SKM-1 treated with dmso at 0.1 percent for 144 hours (cell line): ENCODE measurements at regions not wholly inside any gene's neighbourhood (a gene's known extent, or its start where the extent isn't known, plus 50 kb on each side); places are given as distances from the start of the nearest gene placed in this dataset.

Experiments
- DNase-seq: peaks from one replicate; lab custom pipeline; 2025; ENCODE audit not compliant: unreplicated experiment; lab: John Stamatoyannopoulos, UW

- no peak for DNase-seq
These were observed 200.2 kb downstream of the RPLP1 start for GRCh38 chr15:69652751-69653305.

GRCh38 chr15:69653306-69653705, 200.7 kb downstream of the RPLP1 start:
- no peak for DNase-seq

GRCh38 chr15:69653846-69654245, 201.2 kb downstream of the RPLP1 start:
- DNase-seq, result no peak

- no peak for DNase-seq
These were observed 203.8 kb downstream of the RPLP1 start for GRCh38 chr15:69656271-69657030.

- no peak for DNase-seq
These were observed 205.0 kb downstream of the RPLP1 start for GRCh38 chr15:69657626-69658025.

- no peak for DNase-seq
These were observed 205.9 kb downstream of the RPLP1 start for GRCh38 chr15:69658411-69658945.

GRCh38 chr15:69659454-69660050, 206.9 kb downstream of the RPLP1 start:
- DNase-seq, result no peak

- no peak for DNase-seq
These were observed 207.5 kb downstream of the RPLP1 start for GRCh38 chr15:69660114-69660513.

GRCh38 chr15:69660658-69661405, 208.2 kb downstream of the RPLP1 start:
- peak; percentile 5 for DNase-seq

GRCh38 chr15:69661446-69661845, 208.8 kb downstream of the RPLP1 start:
- no peak for DNase-seq

GRCh38 chr15:69661871-69662644, 209.4 kb downstream of the RPLP1 start:
- DNase-seq, result no peak

- DNase-seq, result no peak
These were observed 210.0 kb downstream of the RPLP1 start for GRCh38 chr15:69662645-69663000.

GRCh38 chr15:69663441-69663840, 210.8 kb downstream of the RPLP1 start:
- no peak for DNase-seq

- no peak for DNase-seq
These were observed 211.4 kb downstream of the RPLP1 start for GRCh38 chr15:69663982-69664381.

- no peak for DNase-seq
These were observed 212.3 kb downstream of the RPLP1 start for GRCh38 chr15:69664572-69665571.

GRCh38 chr15:69665641-69666111, 213.1 kb downstream of the RPLP1 start:
- no peak for DNase-seq

GRCh38 chr15:69666441-69666882, 213.8 kb downstream of the RPLP1 start:
- peak; percentile 38 for DNase-seq

GRCh38 chr15:69666921-69667811, 214.5 kb downstream of the RPLP1 start:
- peak; percentile 95 for DNase-seq
